GM21576 (cell line): ENCODE measurements at regions not wholly inside any gene's neighbourhood (a gene's known extent, or its start where the extent isn't known, plus 50 kb on each side); places are given as distances from the start of the nearest gene placed in this dataset.

Source experiments
- ATAC-seq: cut with Tn5 transposase; IDR thresholded peaks from one replicate; pipeline ENCODE4 v1.9.1; 2021; ENCODE audit warnings: mild to moderate bottlenecking, moderate library complexity; ENCODE audit not compliant: unreplicated experiment

DNA sequence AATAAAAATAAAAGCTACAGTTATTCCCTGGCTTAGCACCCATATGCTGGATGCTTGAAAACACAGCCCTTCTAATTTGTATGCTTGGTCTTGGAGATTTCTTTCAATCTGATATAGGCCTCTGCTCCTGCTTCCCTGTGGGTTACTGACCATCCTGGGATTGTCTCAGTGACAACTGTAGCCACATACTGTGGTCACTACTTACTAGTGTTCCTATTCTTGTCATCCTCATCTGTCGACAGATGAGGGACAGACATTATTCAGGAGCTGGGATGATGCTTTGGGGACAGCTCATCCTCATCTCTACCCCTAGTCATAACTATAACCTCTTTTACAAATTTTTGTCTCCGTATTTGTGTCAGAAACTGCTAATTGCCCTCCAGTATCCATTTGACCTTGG, 388.9 kb upstream of the MAP3K7 start:
- ATAC-seq = no peak

DNA sequence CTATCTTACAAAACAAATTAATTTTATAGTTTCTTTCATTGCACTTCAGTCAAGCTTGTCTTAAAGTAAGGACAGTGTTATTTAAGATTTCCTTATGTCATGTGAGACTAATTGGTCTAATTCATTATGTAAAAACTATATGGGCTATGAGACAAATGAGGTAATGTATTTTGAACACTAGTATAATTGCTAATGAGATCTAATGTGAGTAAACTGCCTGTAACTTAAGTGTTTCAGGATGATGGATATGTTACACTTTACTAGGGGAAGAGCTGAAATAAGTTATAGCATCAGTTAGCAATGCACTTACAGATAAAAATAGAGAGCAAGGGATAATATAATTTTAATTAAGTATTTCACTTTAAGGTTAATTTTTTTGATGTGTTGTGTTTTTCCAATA, 386.3 kb upstream of the MAP3K7 start:
- no peak for ATAC-seq

DNA sequence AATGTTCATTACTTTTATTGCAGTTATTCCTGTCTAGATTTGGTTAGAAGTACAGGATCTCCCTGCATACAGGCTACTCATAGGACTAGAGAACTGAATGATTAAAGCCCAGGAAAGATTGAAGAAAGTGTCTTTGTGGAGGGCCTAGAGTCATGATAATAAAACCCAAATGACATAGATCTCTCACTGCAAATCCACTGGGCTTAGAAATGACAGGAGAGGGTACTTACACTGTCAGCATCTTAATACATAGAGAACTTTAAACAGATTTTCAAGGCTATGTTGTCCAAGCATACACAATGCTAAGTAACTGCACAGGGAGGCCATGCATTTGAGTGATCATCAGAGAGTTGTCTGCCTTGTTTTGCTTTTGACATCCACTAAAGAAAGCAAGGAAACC, 383.8 kb upstream of the MAP3K7 start:
- no peak for ATAC-seq

DNA sequence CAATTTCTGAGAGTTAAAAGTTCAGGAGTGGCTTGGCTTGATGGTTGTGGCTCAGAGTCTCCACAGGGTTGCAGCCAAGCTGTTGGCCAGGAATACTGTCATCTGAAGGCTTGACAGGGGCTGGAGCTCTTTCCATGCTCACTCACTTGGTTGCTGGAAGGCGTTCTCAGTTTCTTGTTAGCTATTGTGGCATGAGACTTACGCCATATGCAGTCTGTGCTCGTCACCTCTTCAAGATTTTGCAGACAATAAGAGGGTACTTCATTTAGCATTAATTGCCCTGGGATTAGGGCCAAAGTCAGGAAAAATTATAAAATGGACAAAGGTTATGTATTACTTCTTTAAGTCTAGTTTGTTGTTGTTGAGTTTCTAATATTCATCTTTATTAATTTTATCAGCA, 380.6 kb upstream of the MAP3K7 start:
- ATAC-seq = no peak

DNA sequence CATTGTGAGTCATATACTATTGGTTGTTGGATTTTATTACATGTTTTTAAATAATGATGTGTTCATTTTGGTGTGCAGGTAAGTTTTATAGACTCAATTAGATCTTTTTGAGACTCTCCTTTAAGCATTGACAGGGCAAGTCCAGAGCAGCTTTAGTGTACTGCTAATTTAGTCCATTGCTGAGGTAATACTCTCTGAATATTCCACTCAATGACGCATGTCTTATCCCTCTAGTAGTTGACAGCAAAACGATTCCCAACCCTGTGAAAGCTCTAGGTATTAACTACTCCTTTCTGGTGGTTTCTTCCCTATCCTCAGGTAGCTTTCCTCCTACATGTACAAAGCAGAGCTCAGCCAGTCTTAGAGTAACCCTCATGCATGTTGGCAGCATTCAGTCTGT, 373.5 kb upstream of the MAP3K7 start:
- ATAC-seq = no peak

DNA sequence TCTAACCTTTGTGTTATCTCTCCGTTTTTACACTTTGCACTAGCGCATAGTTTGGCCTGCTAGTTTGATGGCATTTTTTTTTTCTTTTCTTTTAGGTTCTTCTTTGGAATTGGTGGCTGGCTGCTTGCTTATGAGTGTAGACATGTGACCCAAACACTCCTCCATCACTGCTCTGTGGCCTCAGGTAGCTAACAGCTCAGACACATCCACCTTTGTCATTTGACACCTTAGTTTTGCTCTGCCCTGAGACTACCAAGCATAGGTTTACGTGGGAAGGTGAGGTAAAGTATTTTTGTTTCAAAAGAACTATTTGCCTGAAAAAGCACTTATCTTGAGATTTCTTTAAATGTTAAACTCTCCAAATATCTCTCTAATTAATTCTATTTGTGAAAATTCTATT, 368.4 kb upstream of the MAP3K7 start:
- no peak for ATAC-seq

DNA sequence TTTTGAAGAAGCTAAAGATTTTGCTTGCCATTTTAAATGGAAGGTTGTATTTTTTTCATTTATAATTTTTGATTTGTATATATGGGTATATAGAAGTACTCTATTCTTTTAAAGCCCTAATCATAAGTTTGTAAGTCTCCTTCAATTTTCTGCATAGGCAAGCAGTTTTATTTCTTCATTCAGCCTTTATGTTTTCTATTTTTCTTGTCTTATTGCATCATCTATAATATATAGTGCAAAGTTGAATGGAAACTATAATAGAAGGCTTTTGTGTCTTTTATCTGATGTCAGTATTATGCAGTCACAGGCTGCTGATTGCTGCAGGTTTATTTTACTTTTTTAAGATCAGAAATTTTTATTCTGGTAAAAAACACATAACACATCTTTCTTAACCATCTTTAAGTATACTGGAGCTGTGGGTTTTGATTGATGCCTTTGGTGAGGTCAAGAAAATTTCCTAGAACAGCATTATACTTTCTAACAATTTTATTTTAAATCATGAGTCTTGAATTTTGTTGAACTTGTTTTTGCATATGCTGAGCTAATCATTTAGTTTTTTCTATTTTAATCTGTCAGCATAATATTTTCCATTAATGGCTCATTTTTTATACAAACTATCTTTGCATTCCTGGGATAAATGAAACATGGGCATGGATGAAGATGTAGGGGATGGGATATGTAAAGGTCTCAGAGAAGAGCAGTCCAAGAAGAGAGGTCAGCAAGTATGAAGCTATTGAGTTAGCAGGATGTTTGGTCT, 366.7 kb upstream of the MAP3K7 start:
- ATAC-seq = no peak

DNA sequence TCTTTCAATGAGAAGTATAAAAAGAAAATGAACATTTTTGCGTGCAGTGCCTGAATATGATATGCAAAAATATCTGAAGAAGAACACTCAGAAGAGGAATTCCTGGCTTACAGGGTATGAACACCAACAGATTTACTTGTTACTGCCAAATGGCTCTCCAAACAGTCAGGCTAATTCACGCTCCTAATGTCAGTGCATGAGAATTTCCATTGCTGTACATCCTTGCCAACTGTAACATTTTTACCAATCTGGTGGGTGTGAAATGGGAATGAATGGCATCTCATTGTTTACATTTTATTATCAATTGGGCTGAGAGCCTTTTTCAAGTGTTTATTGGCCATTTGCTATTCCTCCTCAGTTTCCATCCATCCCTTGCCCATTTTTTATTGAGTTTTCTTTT, 365.3 kb upstream of the MAP3K7 start:
- no peak for ATAC-seq

DNA sequence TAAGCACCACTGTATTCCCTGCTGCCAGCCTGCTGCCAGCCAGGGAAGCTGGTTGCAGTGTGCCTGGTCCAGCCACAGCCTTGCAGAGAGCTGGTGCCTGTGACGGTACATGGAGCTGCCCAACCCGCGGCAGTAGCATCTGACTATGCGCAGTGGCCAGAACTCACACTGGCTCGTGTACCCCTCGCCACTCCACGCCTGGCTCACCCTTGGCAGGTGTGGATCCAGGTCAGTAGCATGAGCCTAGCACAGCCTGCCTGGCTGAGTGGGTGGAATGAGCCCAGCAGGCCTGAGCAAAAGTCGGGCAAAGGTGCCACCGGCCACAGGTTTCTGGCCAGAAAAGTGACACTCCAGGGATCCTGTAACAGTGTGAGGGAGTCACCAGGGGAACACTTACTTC, 361.7 kb upstream of the MAP3K7 start:
- ATAC-seq = no peak

DNA sequence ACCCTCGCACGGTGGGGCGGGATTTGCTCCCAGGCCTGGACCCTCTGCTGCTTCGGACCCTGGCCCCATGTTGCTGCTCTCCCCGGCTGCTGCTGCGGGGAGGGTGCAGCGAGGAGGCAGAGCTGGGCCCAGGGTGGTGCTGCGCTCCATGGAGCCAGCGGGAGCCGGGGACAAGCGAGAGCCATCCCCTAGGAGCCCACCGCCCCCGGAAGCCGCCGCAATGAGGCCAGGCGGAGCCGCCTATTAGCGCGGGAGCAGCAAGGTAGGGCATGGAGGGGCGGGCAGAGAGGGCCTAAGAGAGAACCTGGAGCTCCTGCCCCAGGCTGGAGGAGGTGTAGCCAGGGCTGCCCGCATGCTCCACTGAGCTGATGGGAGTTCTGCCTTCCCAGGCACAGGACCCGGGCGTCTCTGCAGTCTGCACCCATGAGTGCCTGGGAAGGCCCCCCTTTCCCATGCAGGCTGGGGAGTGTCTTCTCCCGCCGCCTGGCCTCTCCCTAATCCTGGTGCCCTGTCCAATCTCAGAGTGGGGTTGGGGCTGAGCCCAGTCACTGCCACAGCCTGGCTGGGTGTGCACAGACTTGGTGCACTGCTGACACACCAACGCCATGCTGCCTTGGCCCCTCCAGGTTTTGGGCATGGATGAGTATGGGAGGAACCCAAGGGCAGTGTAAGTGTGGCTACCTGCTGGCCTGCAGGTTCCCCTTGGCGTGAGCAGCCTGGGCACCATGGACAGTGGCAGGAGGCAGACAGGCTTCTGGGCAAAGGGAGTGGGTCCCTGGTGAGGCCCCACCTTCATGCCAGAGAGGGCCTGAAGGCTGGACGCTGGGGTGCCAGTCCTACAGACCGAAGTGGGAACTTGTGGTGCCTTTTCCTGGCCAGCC, 360.6 kb upstream of the MAP3K7 start:
- no peak for ATAC-seq

DNA sequence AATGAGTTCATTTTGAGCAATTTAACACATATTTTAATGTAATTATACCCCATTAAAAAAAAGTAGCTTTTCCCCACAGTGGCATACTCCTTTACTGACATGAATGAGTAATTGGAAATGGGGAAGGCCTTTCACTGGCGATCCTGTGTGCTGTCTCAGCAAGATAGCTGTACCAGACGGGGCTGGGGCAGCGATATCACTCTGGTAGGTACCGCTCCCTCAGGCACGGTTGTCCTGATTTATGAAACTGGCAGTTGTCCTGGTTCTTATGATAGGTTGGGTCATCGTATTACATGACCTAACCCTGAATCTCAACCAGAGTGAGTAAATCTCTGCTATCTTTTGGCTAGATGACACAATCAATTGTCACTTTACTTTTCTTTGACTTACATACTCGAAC, 355.0 kb upstream of the MAP3K7 start:
- no peak for ATAC-seq

DNA sequence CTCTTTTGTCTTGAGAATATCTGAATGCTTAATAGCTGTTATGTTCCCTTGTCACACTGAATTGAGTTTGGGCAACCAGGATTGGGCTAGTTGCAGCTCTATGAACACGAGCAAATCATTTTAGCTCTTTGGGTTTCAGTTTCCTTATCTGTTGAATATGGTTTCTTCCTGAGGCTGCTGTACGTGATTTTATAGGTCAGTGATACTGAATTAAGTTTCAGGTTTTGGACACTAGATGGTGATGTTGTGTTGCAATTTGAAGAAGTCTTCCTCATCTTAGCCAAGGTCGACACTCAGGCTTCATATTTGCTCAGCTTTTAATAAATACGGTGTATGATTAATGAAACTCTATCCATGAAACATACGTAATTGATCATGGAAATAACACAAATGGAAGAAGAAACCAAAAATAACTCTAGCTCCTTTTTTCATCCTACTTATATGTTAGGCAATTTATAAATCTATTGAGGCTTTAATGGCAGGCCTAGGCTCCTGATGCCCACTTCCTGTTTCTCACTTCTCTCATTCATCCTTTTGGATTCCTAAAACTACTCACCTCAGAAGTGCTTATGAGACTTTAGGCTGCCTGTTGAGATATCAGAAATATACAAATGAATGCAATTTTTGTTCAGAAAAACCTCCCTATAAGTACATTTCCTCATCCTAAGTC, 354.1 kb upstream of the MAP3K7 start:
- peak; percentile 94 for ATAC-seq

DNA sequence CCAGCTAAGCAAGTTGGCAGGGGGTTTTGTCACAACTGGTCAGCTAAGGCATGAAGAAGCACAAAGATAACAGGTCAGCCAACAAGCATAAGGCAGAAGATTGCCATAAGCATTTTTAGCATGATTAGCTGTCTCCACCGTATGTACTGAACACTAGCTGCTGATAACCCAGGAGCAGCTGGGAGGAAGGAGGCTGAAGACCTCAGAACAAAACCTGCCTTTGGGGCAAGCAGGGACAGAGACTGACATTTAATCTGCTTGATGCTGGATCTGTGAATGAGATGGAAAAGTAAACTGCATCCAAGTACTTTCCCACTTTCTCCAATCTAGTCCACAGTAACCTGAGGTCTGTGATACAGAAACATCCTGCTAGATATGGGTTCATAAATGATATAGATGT, 353.0 kb upstream of the MAP3K7 start:
- ATAC-seq = no peak

DNA sequence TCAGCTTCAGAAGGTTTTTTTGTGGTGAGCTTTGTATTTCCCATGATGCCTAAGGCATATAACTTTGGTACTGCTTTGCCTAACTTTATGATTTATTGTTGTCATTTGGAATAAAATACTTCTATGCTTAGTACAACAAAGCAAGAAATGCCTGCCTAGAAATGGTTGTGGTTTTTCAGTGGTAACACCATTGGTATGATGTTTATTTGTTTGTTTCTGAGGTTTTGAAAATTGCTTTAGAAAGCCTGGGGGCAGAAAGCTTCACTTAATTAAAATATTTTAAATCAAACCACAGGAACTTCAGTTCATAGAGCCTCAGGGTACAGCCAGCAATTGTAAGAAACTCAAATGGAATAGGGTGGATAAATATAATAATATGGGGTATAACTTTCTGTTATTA, 351.2 kb upstream of the MAP3K7 start:
- no peak for ATAC-seq

DNA sequence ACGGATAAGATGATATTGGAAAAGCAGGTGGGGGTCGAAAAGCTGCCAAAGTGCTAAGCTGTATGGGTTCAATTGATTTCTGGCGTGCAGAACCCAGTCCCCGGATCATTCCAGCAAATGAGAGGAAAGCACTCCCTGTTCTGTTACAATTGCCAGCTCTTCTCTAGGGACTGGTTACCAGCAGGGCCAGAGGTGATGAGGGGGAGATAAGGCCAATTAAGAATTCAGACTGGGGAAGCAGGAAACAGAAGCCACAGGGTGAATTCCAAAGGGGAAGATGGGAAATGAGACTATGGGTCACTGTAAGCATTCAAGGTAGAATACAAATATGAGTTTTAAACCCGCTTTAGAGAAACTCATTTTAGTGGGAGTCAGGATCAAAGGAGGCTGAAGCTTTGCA, 349.4 kb upstream of the MAP3K7 start:
- no peak for ATAC-seq

DNA sequence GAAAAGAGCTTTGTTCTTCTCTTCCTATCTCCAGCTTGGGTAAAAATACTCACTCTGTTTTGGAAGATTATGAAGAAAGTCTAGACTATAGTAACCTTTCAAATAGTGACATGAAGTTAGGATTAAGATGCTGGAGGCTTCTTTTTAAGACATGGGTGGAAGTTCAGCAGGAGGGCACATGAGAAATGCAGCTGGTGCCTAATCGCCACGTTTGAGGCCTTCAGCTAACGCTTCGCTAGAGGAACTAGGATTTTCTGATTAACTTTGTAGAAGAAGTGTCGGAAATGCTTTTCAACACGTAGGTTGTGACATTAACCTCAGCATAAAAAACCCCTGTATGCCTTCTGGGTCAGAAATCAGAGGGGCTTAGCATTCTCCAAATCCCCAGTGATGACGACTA, 348.1 kb upstream of the MAP3K7 start:
- no peak for ATAC-seq

DNA sequence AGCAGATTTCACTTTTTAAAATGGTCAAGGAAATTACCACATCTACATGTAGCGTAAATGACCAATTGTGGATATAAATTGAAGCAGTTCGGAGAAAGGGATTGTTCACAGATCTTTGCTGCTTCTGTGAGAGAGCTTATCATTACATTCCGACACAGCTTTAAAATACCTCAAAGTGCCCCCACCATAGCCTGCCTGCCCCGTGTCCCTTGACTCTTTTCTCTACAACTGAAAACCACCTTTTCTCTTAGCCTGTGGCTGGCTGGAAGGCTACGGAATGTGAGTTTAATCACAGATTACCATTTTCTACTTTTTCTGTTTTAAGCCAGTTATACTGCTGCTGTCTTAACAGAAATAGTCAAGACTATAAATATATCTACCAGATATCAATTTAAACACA, 347.2 kb upstream of the MAP3K7 start:
- no peak for ATAC-seq

DNA sequence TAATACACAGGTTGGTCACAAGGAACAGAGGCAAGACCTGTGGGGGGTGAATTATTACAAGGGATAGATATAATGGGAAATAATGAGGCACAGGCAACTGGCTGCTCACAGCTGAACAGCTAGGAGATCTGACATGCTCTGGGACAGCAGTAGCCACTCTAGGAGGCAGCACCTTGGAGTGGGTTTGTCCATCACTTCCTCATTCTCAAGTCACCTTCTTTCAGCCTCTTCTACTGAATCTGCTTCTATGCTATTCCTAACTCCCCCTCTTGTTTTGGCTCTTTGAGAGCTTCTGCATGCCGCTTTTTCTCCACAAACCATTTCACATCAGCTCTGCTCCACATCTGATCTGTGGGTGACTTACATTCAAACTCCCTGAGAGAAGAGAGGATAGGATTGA, 345.5 kb upstream of the MAP3K7 start:
- no peak for ATAC-seq

DNA sequence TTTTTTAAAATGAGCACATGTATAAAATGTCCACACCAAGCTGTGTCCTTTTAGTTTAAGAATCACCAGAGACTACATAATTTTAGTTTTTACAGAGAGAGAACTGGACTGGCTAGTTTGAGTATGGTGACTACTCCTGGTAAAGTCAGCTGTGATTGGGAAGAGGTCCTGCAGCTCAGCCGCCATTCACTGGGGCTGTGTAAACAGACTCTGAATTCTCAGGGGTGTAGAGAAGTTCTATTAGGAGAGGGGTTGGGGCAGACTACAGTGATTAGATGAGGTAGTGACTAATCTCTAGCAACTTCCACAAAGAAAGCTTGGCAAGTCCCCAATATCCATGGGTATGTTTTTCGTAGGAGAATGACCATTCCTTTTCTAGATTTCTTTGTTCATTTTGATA, 341.2 kb upstream of the MAP3K7 start:
- no peak for ATAC-seq

DNA sequence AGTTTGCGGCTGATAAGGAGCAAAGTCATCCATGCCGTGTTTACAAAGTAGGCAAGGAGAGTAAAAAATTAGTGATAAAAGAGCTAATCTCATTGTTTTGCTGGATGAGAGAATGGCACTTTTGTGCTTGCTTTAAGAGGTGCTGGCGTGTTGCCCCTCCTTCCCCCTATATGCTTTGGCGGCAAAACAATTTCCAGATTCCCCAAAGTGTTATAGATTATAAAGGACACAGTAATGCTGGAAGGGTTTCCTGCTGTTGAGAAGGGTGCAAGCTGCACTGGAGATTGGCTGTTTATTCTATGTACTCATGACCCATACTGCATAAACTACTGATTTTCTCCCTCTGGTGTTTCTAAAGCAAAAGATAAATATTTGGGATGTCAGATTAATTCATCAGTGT, 338.9 kb upstream of the MAP3K7 start:
- ATAC-seq = no peak

DNA sequence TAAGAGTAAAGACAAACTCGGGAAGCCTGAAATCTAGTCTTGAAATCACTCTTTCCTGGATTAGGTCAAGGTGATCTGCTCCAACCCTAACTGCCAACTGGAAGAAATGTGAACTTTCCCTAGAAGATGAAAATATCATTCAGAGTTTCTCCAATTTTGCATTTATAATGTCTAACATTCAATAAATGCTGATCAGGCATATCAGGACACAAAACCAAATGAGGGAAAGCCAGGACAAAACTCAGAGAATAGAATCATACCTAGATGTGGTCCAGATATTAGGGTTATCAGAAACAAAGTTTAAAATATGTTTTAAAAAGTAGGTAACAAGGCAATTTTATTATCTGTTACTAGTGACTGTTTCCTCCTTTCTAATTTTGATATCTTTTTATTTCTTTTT, 335.5 kb upstream of the MAP3K7 start:
- no peak for ATAC-seq

DNA sequence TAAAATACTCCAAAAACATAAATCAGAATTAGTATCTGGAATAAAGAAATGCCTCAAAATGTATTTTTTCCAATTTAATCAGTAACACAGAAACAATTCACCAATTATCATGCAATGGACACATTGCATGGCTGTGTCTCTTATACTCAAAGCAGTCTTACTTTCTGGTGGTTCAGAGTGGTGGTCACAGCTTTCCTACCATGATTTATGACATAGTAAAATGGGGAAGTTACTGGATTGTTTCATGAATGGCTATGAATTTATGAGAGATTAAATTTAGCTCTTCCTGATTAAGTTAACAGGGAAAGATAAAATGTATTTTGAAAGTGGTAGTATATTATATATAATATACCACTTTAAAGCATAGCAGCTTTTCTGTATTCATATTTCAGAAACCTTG, 331.5 kb upstream of the MAP3K7 start:
- ATAC-seq = no peak
